ENCODE measurements at regions not wholly inside any gene's neighbourhood (a gene's known extent, or its start where the extent isn't known, plus 50 kb on each side); places are given as distances from the start of the nearest gene placed in this dataset.
"Not testable (repeated sequence)": the region's sequence is repeated elsewhere in the genome, so short reads cannot be mapped to it uniquely, and the experiment has no call there.

- no peak for DNase-seq
Measured at GRCh38 chr2:83960371-83960770, 498.7 kb downstream of the SUCLG1 start.

GRCh38 chr2:83959266-83959665 lies 499.8 kb downstream of the SUCLG1 start:
- no peak for DNase-seq

GRCh38 chr2:83956991-83957390 lies 502.1 kb downstream of the SUCLG1 start:
- no peak for DNase-seq

GRCh38 chr2:83953697-83954096 lies 505.4 kb downstream of the SUCLG1 start:
- DNase-seq: no peak

GRCh38 chr2:83951378-83951947 lies 507.6 kb downstream of the SUCLG1 start:
- no peak for DNase-seq

GRCh38 chr2:83949361-83949760 lies 509.7 kb downstream of the SUCLG1 start:
- DNase-seq: no peak

GRCh38 chr2:83944191-83944590 lies 514.9 kb downstream of the SUCLG1 start:
- no peak for DNase-seq

GRCh38 chr2:83943265-83943664 lies 515.8 kb downstream of the SUCLG1 start:
- no peak for DNase-seq

- DNase-seq: no peak
Measured at GRCh38 chr2:83941886-83942285, 517.2 kb downstream of the SUCLG1 start.

GRCh38 chr2:83933749-83934148 lies 525.3 kb downstream of the SUCLG1 start:
- no peak for DNase-seq

- no peak for DNase-seq
Measured at GRCh38 chr2:83923531-83923930, 535.5 kb downstream of the SUCLG1 start.

GRCh38 chr2:83916559-83916958 lies 542.5 kb downstream of the SUCLG1 start:
- no peak for DNase-seq

- no peak for DNase-seq
Measured at GRCh38 chr2:83915381-83915780, 543.7 kb downstream of the SUCLG1 start.

- no peak for DNase-seq
Measured at GRCh38 chr2:83908750-83909149, 550.3 kb downstream of the SUCLG1 start.

- no peak for DNase-seq
Measured at GRCh38 chr2:83901317-83901716, 557.8 kb downstream of the SUCLG1 start.

- DNase-seq: no peak
Measured at GRCh38 chr2:83900862-83901261, 558.2 kb downstream of the SUCLG1 start.

GRCh38 chr2:83899271-83899670 lies 559.8 kb downstream of the SUCLG1 start:
- DNase-seq: no peak

GRCh38 chr2:83894976-83895375 lies 564.1 kb downstream of the SUCLG1 start:
- DNase-seq: no peak

- no peak for DNase-seq
Measured at GRCh38 chr2:83887757-83888156, 571.3 kb downstream of the SUCLG1 start.

GRCh38 chr2:83879127-83879526 lies 580.0 kb downstream of the SUCLG1 start:
- DNase-seq: no peak

GRCh38 chr2:83877261-83877660 lies 581.8 kb downstream of the SUCLG1 start:
- not testable (repeated sequence) for DNase-seq

- DNase-seq: no peak
Measured at GRCh38 chr2:83874712-83875430, 584.2 kb downstream of the SUCLG1 start.

GRCh38 chr2:83874066-83874465 lies 585.0 kb downstream of the SUCLG1 start:
- DNase-seq: no peak

- DNase-seq: no peak
Measured at GRCh38 chr2:83873110-83873509, 586.0 kb downstream of the SUCLG1 start.

- DNase-seq: no peak
Measured at GRCh38 chr2:83866211-83866610, 592.9 kb downstream of the SUCLG1 start.
